ENCODE measurements at regions not wholly inside any gene's neighbourhood (a gene's known extent, or its start where the extent isn't known, plus 50 kb on each side); places are given as distances from the start of the nearest gene placed in this dataset.

DNA sequence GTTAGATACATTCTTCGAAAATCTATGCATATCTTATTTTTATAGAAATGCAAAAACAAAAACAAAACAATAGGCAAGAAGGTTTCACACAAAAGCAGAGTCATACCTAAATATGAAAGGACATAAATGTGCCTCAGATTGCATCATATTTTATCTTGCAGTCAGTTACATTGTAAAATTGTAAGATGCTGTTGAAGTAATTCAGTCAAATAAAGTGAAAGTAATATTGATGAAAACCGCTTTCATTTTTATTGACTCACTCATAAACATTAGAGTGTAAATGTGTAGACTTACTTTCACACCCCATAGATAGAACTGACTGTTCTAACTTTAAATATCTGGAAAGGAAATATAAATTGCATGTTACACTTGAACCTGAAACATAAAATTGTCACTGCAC lies 931.5 kb upstream of the NUDT12 start:
- BruUV-seq (replicated peaks): no TSS peak
- TF ChIP-seq, protein P1, sequence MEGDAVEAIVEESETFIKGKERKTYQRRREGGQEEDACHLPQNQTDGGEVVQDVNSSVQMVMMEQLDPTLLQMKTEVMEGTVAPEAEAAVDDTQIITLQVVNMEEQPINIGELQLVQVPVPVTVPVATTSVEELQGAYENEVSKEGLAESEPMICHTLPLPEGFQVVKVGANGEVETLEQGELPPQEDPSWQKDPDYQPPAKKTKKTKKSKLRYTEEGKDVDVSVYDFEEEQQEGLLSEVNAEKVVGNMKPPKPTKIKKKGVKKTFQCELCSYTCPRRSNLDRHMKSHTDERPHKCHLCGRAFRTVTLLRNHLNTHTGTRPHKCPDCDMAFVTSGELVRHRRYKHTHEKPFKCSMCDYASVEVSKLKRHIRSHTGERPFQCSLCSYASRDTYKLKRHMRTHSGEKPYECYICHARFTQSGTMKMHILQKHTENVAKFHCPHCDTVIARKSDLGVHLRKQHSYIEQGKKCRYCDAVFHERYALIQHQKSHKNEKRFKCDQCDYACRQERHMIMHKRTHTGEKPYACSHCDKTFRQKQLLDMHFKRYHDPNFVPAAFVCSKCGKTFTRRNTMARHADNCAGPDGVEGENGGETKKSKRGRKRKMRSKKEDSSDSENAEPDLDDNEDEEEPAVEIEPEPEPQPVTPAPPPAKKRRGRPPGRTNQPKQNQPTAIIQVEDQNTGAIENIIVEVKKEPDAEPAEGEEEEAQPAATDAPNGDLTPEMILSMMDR (conservative IDR thresholded peaks at IDR 0.05; ENCODE audit: low read depth, low read length): no peak
- TF ChIP-seq EZH2 (IDR thresholded peaks at IDR 0.05; ENCODE audit: borderline replicate concordance, low read depth, low read length, poor library complexity, severe bottlenecking): no peak
- POLR2A ChIA-PET (ENCODE audit: low non-redundant PET): no interaction called here
- no peaks in the 10 kb centered on the region for H3K36me3 ChIP-seq (ENCODE audit: insufficient read depth, low read length, poor library complexity, severe bottlenecking)
- H3K27ac ChIP-seq (ENCODE audit: low read depth, low read length, poor library complexity, severe bottlenecking): no peak overlapping the region
- no peaks in the 10 kb centered on the region for H3K27me3 ChIP-seq (replicated peaks; ENCODE audit: insufficient read depth, low read depth, low read length, poor library complexity)
- no peak overlapping the region for H3K4me3 ChIP-seq (ENCODE audit: low read depth, low read length, poor library complexity, severe bottlenecking)
- no peak for DNase-seq (ENCODE audit: low spot score)
- no peaks in the 10 kb centered on the region for H3K9me3 ChIP-seq (ENCODE audit: low read depth, low read length, poor library complexity, severe bottlenecking)
- H3K4me1 ChIP-seq (ENCODE audit: insufficient read depth, low read length, poor library complexity, severe bottlenecking): no peaks in the 10 kb centered on the region
- intact Hi-C loops (cut with micrococcal nuclease; ENCODE audit: unreplicated experiment): no loop called here
- CTCF ChIA-PET: no interaction called here

DNA sequence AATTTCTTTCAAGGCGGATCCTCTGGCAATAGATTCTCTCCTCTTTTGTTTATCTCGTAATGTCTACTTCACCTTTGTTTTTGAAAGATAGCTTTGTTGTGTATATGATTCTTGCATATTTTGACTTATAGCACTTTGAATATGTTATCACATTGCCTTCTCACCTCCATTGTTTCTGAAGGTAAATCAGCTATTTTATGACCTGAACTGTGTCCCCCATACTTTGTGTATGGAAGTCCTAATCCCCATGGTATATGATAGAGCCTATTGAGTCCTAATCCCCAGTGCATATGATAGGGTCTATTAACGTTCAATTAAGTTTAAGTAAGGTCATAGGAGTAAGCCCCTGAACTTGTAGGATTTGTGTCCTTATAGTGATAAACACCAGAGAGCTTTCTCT lies 910.2 kb upstream of the NUDT12 start:
- no peaks in the 10 kb centered on the region for H3K4me1 ChIP-seq (ENCODE audit: insufficient read depth, low read length, poor library complexity, severe bottlenecking)
- BruUV-seq (replicated peaks): no TSS peak
- intact Hi-C loops (cut with micrococcal nuclease; ENCODE audit: unreplicated experiment): no loop called here
- TF ChIP-seq EZH2 (IDR thresholded peaks at IDR 0.05; ENCODE audit: borderline replicate concordance, low read depth, low read length, poor library complexity, severe bottlenecking): no peak
- TF ChIP-seq, protein P1 (conservative IDR thresholded peaks at IDR 0.05; ENCODE audit: low read depth, low read length): no peak
- CTCF ChIA-PET: no interaction called here
- H3K36me3 ChIP-seq (ENCODE audit: insufficient read depth, low read length, poor library complexity, severe bottlenecking): no peaks in the 10 kb centered on the region
- peaks cover 9% of the 10 kb centered on the region for H3K9me3 ChIP-seq (ENCODE audit: low read depth, low read length, poor library complexity, severe bottlenecking)
- POLR2A ChIA-PET (ENCODE audit: low non-redundant PET): no interaction called here
- H3K27me3 ChIP-seq (replicated peaks; ENCODE audit: insufficient read depth, low read depth, low read length, poor library complexity): no peaks in the 10 kb centered on the region
- DNase-seq (ENCODE audit: low spot score): no peak
- H3K4me3 ChIP-seq (ENCODE audit: low read depth, low read length, poor library complexity, severe bottlenecking): no peak overlapping the region
- no peak overlapping the region for H3K27ac ChIP-seq (ENCODE audit: low read depth, low read length, poor library complexity, severe bottlenecking)

DNA sequence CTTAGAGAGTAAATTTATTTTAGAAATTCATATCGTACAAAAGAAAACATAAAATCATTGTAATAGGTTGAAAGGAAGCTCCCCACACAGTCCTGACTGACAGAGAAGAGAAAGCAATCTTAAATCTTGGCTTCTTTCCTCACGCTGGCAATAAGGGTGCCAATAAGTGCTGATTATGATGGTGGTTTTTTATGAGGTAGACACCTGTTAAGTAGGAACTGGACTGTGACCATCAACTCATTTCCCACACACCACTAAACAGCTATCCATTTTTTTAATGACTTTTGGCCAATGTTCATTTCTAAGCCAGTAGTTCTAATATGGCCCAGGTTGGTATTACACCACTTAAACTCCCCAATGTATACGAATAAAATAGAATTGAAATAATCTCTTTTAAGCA lies 893.5 kb upstream of the NUDT12 start:
- Histone ChIP-seq H3K36me3 (ENCODE audit: insufficient read depth, low read length, poor library complexity, severe bottlenecking) (no peaks in the 10 kb centered on the region), H3K4me1 (ENCODE audit: insufficient read depth, low read length, poor library complexity, severe bottlenecking) (no peaks in the 10 kb centered on the region), H3K27me3 (replicated peaks; ENCODE audit: insufficient read depth, low read depth, low read length, poor library complexity) (no peaks in the 10 kb centered on the region), H3K9me3 (ENCODE audit: low read depth, low read length, poor library complexity, severe bottlenecking) (peaks cover 8% of the 10 kb centered on the region), H3K4me3 (ENCODE audit: low read depth, low read length, poor library complexity, severe bottlenecking) (no peak overlapping the region), H3K27ac (ENCODE audit: low read depth, low read length, poor library complexity, severe bottlenecking) (no peak overlapping the region)
- TF ChIP-seq EZH2 (IDR thresholded peaks at IDR 0.05; ENCODE audit: borderline replicate concordance, low read depth, low read length, poor library complexity, severe bottlenecking): no peak
- TF ChIP-seq, protein P1 (conservative IDR thresholded peaks at IDR 0.05; ENCODE audit: low read depth, low read length): no peak
- intact Hi-C loops (cut with micrococcal nuclease; ENCODE audit: unreplicated experiment): no loop called here
- ChIA-PET CTCF (no interaction called here), POLR2A (ENCODE audit: low non-redundant PET) (no interaction called here)
- no peak for DNase-seq (ENCODE audit: low spot score)
- no TSS peak for BruUV-seq (replicated peaks)

Data from A673 (cell line).